GM13976 (cell line): ENCODE measurements at regions not wholly inside any gene's neighbourhood (a gene's known extent, or its start where the extent isn't known, plus 50 kb on each side); places are given as distances from the start of the nearest gene placed in this dataset.

Source experiments
- DNase-seq: peaks from one replicate; pipeline ENCODE4 v3.0.0; 2012; ENCODE audit warnings: low spot score
- CTCF ChIP-seq: IDR thresholded peaks from 2 replicates; pipeline ENCODE4 v1.5.1; 2012; ENCODE audit warnings: borderline replicate concordance, mild to moderate bottlenecking; ENCODE audit not compliant: insufficient read depth; ENCODE audit errors: extremely low read depth, missing control alignments, control extremely low read depth
- in situ Hi-C: fragments of 300-500 bp; cut with MboI; formaldehyde crosslinking; loops from one replicate; pipeline ENCODE4 v1.12.0; 2022; ENCODE audit warnings: low sequenced_read_pairs, mixed read lengths, inconsistent platforms; ENCODE audit not compliant: unreplicated experiment

DNA sequence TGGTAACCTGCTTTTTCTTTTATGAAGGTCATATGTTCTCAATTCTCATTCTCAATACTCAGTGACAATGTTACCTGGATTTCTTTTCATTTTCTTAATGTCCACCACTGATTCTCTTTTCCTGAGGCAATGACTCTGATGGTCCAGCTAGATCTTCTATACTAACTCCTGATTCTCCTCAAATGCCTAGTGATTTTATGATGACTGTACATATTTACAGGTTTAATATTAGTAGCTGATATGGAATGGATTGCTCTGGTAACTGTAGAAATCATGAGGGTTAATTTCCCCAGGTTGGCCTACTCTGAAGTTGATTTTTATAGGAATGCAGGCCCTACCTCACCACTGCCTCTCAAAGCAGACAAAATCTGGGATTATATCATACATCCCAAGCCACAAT is 308.6 kb upstream of the CNR1 start:
- in situ Hi-C loops: loop anchor here (25.0 kb wide), 1 partner anchor 537 kb away; no protein-coding TSS in a partner anchor
- no peak for TF ChIP-seq CTCF
- DNase-seq: no peak

DNA sequence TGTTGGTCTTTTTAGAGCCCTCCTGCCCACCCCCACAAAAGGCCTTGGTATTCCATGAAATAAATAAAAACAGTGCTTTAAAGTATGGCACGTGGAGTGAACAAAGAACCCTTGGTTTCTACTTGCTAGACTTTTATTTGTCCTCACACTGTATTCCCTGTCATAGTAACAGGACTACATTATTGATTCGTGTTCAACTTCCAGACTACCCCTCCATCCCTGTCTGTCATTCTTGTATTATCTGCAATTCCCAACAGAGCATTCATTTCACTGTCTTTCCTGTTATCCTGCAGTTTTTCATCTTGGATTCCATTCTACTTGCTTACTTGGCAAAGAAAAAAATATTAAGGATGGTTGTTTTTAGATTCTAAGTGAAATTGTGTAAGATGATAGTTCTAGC is 307.4 kb upstream of the CNR1 start:
- no peak for DNase-seq
- no peak for TF ChIP-seq CTCF
- in situ Hi-C loops: no loop called here

- TF ChIP-seq CTCF: no peak
- in situ Hi-C loops: no loop called here
- DNase-seq: no peak
These were observed 306.8 kb upstream of the CNR1 start for GRCh38 chr6:88472851-88473525.

- in situ Hi-C loops: no loop called here
- no peak for DNase-seq
- TF ChIP-seq CTCF: no peak
These were observed 293.5 kb upstream of the CNR1 start for GRCh38 chr6:88459643-88460042.

- TF ChIP-seq CTCF: no peak
- DNase-seq: no peak
- in situ Hi-C loops: no loop called here
These were observed 293.0 kb upstream of the CNR1 start for GRCh38 chr6:88459189-88459588.

DNA sequence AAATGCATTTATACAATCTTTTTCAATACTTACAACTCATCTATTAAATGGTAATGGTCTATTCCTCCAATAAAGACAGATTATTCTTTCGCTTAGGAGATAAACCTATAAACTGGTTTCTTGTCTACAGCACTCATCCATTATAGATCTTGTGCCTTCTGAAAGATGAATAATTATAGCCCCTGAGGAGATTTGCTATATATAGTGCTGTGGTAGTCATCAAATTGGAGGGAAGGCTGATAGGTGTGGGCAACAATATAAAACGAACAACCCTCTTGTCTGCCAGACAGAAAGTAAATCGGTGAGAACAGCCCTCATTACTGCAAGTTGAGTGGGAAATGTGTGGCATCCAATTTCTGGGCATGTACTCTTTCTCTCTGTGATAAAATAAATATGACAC is 292.5 kb upstream of the CNR1 start:
- DNase-seq: no peak
- no peak for TF ChIP-seq CTCF
- in situ Hi-C loops: no loop called here
